Gastroesophageal sphincter (tissue), 4 donors: ENCODE measurements at regions not wholly inside any gene's neighbourhood (a gene's known extent, or its start where the extent isn't known, plus 50 kb on each side); places are given as distances from the start of the nearest gene placed in this dataset.

Source experiments
- ATAC-seq: fragments of 150-250 bp; one replicate; pipeline ENCODE4 v1.9.1; 2016; ENCODE audit warnings: mild to moderate bottlenecking, moderate library complexity
- H3K27ac ChIP-seq, 4 donors: fragments of 200-600 bp; sonication (generic) in 3 of 4; 1 replicate in 3 of 4; 2 replicates in 1 of 4; pipeline ENCODE4 v1.5.1; 2016 to 2019
- H3K27me3 ChIP-seq: fragments of 200-600 bp; sonication (generic); one replicate; pipeline ENCODE4 v1.5.1; 2019
- H3K36me3 ChIP-seq, 2 donors: fragments of 200-600 bp; sonication (generic); one replicate each; pipeline ENCODE4 v1.5.1; 2019; ENCODE audit warnings: control low read depth in 1 of 2
- H3K4me1 ChIP-seq, 3 donors: fragments of 200-600 bp; sonication (generic); 1 replicate in 2 of 3; 2 replicates in 1 of 3; pipeline ENCODE4 v1.5.1; 2016 to 2019; ENCODE audit warnings: control low read depth in 2 of 3
- H3K4me3 ChIP-seq, 2 donors: fragments of 200-600 bp; sonication (generic); one replicate each; pipeline ENCODE4 v1.5.1; 2019; ENCODE audit warnings: mild to moderate bottlenecking in 1 of 2, moderate library complexity in 1 of 2
- H3K9me3 ChIP-seq, 3 donors: fragments of 200-600 bp; sonication (generic); one replicate each; pipeline ENCODE4 v1.5.1; 2017 to 2019; ENCODE audit warnings: control low read depth in 2 of 3
- CTCF ChIP-seq, 4 experiments: fragments of 200-600 bp in 2 of 4; fragments of 450-650 bp in 2 of 4; sonication (generic) in 1 of 4; IDR thresholded peaks; one replicate each; pipeline ENCODE4 v1.5.1; 2017 to 2019; ENCODE audit warnings: antibody characterized with exemption in 4 of 4, mild to moderate bottlenecking in 2 of 4, moderate library complexity in 2 of 4
- EP300 ChIP-seq: sonication (generic); formaldehyde crosslinking; IDR thresholded peaks from one replicate; pipeline ENCODE4 v1.6.1; 2017; ENCODE audit warnings: antibody characterized with exemption, mild to moderate bottlenecking
- POLR2A ChIP-seq, 2 donors: fragments of 450-650 bp; IDR thresholded peaks; one replicate each; pipeline ENCODE4 v1.6.1; 2017; ENCODE audit warnings: antibody characterized with exemption in 2 of 2, mild to moderate bottlenecking in 2 of 2, moderate library complexity in 1 of 2
- POLR2AphosphoS5 ChIP-seq: sonication (generic); formaldehyde crosslinking; IDR thresholded peaks from one replicate; pipeline ENCODE4 v1.6.1; 2017; ENCODE audit warnings: antibody characterized with exemption
- WGBS, 2 donors: methylation state at CpG; one replicate each; pipeline ENCODE4 v1.1.5; 2018; ENCODE audit warnings: low coverage in 1 of 2; 5-methylcytosine and 5-hydroxymethylcytosine counted together

- no peaks in the 10 kb centered on the region for H3K27me3 ChIP-seq
- no peak overlapping the region for H3K4me3 ChIP-seq
- H3K9me3 ChIP-seq = no peaks in the 10 kb centered on the region
- no peaks in the 10 kb centered on the region for H3K4me1 ChIP-seq
- no peak overlapping the region for H3K27ac ChIP-seq
- 80 to 81% methylated on average over 9 of the region's 9 CpGs for WGBS, 2 donors
- no peaks in the 10 kb centered on the region for H3K36me3 ChIP-seq
- TF ChIP-seq POLR2AphosphoS5 = no peak
- no peak for TF ChIP-seq EP300
- TF ChIP-seq CTCF (IDR thresholded peaks at IDR 0.05) = no peak
- TF ChIP-seq POLR2A (IDR thresholded peaks at IDR 0.05) = no peak
- ATAC-seq = no peak
Observed at GRCh38 chr3:76352511-76353284, 567.3 kb upstream of the ZNF717 start.

GRCh38 chr3:76353683-76354082, 568.3 kb upstream of the ZNF717 start:
- Histone ChIP-seq H3K4me1 (no peaks in the 10 kb centered on the region), H3K27me3 (no peaks in the 10 kb centered on the region), H3K27ac (no peak overlapping the region), H3K4me3 (no peak overlapping the region), H3K9me3 (no peaks in the 10 kb centered on the region), H3K36me3 (no peaks in the 10 kb centered on the region)
- TF ChIP-seq CTCF (IDR thresholded peaks at IDR 0.05) = no peak
- TF ChIP-seq POLR2AphosphoS5 = no peak
- no peak for TF ChIP-seq POLR2A (IDR thresholded peaks at IDR 0.05)
- TF ChIP-seq EP300 = no peak
- ATAC-seq = no peak
- WGBS, 2 donors = 42 to 44% methylated on average over 9 of the region's 9 CpGs

GRCh38 chr3:76361010-76361409, 575.7 kb upstream of the ZNF717 start:
- TF ChIP-seq POLR2A (IDR thresholded peaks at IDR 0.05) (no peak), POLR2AphosphoS5 (no peak), CTCF (IDR thresholded peaks at IDR 0.05) (no peak), EP300 (no peak)
- Histone ChIP-seq H3K4me3 (no peak overlapping the region), H3K4me1 (no peaks in the 10 kb centered on the region), H3K36me3 (no peaks in the 10 kb centered on the region), H3K27me3 (no peaks in the 10 kb centered on the region), H3K9me3 (no peaks in the 10 kb centered on the region), H3K27ac (no peak overlapping the region)
- 78% methylated on average over 1 of the region's 1 CpG for WGBS, 2 donors
- no peak for ATAC-seq

- TF ChIP-seq POLR2A (IDR thresholded peaks at IDR 0.05) = no peak
- TF ChIP-seq EP300 = no peak
- no peak for TF ChIP-seq CTCF (IDR thresholded peaks at IDR 0.05)
- TF ChIP-seq POLR2AphosphoS5 = no peak
- Histone ChIP-seq H3K4me1 (no peaks in the 10 kb centered on the region), H3K27me3 (no peaks in the 10 kb centered on the region), H3K4me3 (no peak overlapping the region), H3K27ac (no peak overlapping the region), H3K36me3 (no peaks in the 10 kb centered on the region), H3K9me3 (no peaks in the 10 kb centered on the region)
- WGBS, 2 donors = 76 to 94% methylated on average over 5 to 6 of the region's 6 CpGs
- ATAC-seq = no peak
Observed at GRCh38 chr3:76362643-76363042, 577.3 kb upstream of the ZNF717 start.

- no peak for ATAC-seq
- no peak for TF ChIP-seq EP300
- no peak for TF ChIP-seq POLR2A (IDR thresholded peaks at IDR 0.05)
- no peak for TF ChIP-seq CTCF (IDR thresholded peaks at IDR 0.05)
- TF ChIP-seq POLR2AphosphoS5 = no peak
- H3K4me1 ChIP-seq = no peaks in the 10 kb centered on the region
- H3K27me3 ChIP-seq = no peaks in the 10 kb centered on the region
- no peak overlapping the region for H3K27ac ChIP-seq
- 81 to 94% methylated on average over 3 of the region's 3 CpGs for WGBS, 2 donors
- H3K4me3 ChIP-seq = no peak overlapping the region
- no peaks in the 10 kb centered on the region for H3K9me3 ChIP-seq
- no peaks in the 10 kb centered on the region for H3K36me3 ChIP-seq
Observed at GRCh38 chr3:76365275-76365674, 579.9 kb upstream of the ZNF717 start.
